ENCODE measurements at regions not wholly inside any gene's neighbourhood (a gene's known extent, or its start where the extent isn't known, plus 50 kb on each side); places are given as distances from the start of the nearest gene placed in this dataset.

DNA sequence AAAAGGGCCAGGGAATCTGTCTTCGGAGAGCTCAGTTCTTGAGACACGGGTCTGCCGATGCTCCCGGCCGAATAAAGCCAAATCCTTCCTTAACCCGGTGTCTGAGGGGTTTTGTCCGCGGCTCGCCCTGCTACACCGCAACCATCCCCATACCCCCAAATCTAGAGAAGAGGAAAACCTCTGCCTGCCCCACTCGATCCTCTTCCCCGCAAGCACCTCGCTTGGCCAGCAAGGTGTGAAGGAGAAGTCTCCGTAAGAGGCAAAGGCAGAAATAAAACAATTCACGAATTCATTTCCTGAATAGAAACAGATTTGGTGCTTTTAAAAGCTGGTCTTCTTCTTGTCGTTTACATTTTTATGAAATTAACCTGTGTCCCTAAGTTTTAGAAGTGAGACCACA lies 67.3 kb upstream of the GALNT9 start:
- Histone ChIP-seq H2BK15ac (ENCODE audit: low read depth, low read length) (no peak overlapping the region), H2BK5ac (ENCODE audit: low read depth, low read length, poor library complexity, severe bottlenecking) (no peak overlapping the region), H3K23ac (ENCODE audit: low read depth, low read length) (no peak overlapping the region), H2AK9ac (replicated peaks; ENCODE audit: low read depth, low read length, poor library complexity) (no peak overlapping the region), H3K56ac (ENCODE audit: extremely low read depth, insufficient read depth, low read length) (no peak overlapping the region), H3K4me2 (ENCODE audit: low read depth, low read length) (no peak overlapping the region), H2BK120ac (ENCODE audit: low read depth, low read length) (no peak overlapping the region), H3K14ac (replicated peaks; ENCODE audit: low read depth, low read length) (no peak overlapping the region), H2AFZ (replicated peaks; ENCODE audit: low read length, poor library complexity) (no peak overlapping the region), H3K4ac (ENCODE audit: low read depth, low read length) (no peak overlapping the region), H4K91ac (ENCODE audit: insufficient read depth, low read depth, low read length) (no peak overlapping the region), H3K27ac (ENCODE audit: insufficient read depth, low read length) (no peak overlapping the region), H3K4me3 (ENCODE audit: insufficient read depth, low read depth, low read length) (no peak overlapping the region), H3K27me3 (ENCODE audit: control insufficient read depth, insufficient read depth, low read length) (peaks cover 12% of the 10 kb centered on the region; the same call in 1 of the 2 replicates), H3K9ac (ENCODE audit: low read depth, low read length) (no peak overlapping the region), H4K8ac (ENCODE audit: low read depth in 2 of 2, low read length in 2 of 2) (no peak overlapping the region), H2AK5ac (ENCODE audit: low read depth, low read length) (no peak overlapping the region), H3K79me1 (ENCODE audit: low read depth in 1 of 2, low read length in 2 of 2) (no peaks in the 10 kb centered on the region), H3K9me1 (ENCODE audit: insufficient read depth, low read length) (no peaks in the 10 kb centered on the region), H3K9me3 (ENCODE audit: control insufficient read depth, insufficient read depth, low read length) (peaks cover 9% of the 10 kb centered on the region; the same call in 1 of the 2 replicates), H3K4me1 (ENCODE audit: control insufficient read depth, insufficient read depth, low read length) (no peaks in the 10 kb centered on the region), H4K5ac (ENCODE audit: low read depth, low read length) (no peak overlapping the region), H3K18ac (ENCODE audit: low read depth, low read length) (no peak overlapping the region), H4K20me1 (ENCODE audit: insufficient read depth, low read length) (no peaks in the 10 kb centered on the region), H3K36me3 (ENCODE audit: control insufficient read depth, insufficient read depth, low read length) (no peaks in the 10 kb centered on the region), H2BK20ac (ENCODE audit: low read depth, low read length) (no peak overlapping the region)
- in situ Hi-C loops (cut with MboI; ENCODE audit: low sequenced_read_pairs), result no loop called here
- ChIA-PET CTCF (no interaction called here), POLR2A (ENCODE audit: unreplicated experiment) (no interaction called here)
- no peak for TF ChIP-seq CEBPB (IDR thresholded peaks at IDR 0.05; ENCODE audit: low read depth, low read length)
- no peak for TF ChIP-seq FOS (IDR thresholded peaks at IDR 0.05; ENCODE audit: low read depth, low read length)
- no peak for TF ChIP-seq MXI1 (IDR thresholded peaks at IDR 0.05; ENCODE audit: borderline replicate concordance, low read depth, low read length)
- no peak for TF ChIP-seq POLR2A (IDR thresholded peaks at IDR 0.05; ENCODE audit: low read depth, low read length)
- no peak for TF ChIP-seq CHD1 (IDR thresholded peaks at IDR 0.05; ENCODE audit: low read depth, low read length)
- no peak for TF ChIP-seq SMC3 (IDR thresholded peaks at IDR 0.05; ENCODE audit: low read depth, low read length)
- TF ChIP-seq USF2 (IDR thresholded peaks at IDR 0.05; ENCODE audit: low read depth, low read length), result no peak
- TF ChIP-seq RAD21 (IDR thresholded peaks at IDR 0.05; ENCODE audit: low read length), result no peak
- no peak for TF ChIP-seq NFE2L2 (IDR thresholded peaks at IDR 0.05; ENCODE audit: low read depth, low read length)
- TF ChIP-seq MAZ (IDR thresholded peaks at IDR 0.05; ENCODE audit: borderline replicate concordance, low read depth, low read length), result no peak
- TF ChIP-seq BHLHE40 (IDR thresholded peaks at IDR 0.05; ENCODE audit: low read depth, low read length), result no peak
- no peak for TF ChIP-seq RFX5 (IDR thresholded peaks at IDR 0.05; ENCODE audit: low read depth, low read length)
- no peak for TF ChIP-seq MAFK (IDR thresholded peaks at IDR 0.05; ENCODE audit: low read depth, low read length)
- TF ChIP-seq, protein P1, sequence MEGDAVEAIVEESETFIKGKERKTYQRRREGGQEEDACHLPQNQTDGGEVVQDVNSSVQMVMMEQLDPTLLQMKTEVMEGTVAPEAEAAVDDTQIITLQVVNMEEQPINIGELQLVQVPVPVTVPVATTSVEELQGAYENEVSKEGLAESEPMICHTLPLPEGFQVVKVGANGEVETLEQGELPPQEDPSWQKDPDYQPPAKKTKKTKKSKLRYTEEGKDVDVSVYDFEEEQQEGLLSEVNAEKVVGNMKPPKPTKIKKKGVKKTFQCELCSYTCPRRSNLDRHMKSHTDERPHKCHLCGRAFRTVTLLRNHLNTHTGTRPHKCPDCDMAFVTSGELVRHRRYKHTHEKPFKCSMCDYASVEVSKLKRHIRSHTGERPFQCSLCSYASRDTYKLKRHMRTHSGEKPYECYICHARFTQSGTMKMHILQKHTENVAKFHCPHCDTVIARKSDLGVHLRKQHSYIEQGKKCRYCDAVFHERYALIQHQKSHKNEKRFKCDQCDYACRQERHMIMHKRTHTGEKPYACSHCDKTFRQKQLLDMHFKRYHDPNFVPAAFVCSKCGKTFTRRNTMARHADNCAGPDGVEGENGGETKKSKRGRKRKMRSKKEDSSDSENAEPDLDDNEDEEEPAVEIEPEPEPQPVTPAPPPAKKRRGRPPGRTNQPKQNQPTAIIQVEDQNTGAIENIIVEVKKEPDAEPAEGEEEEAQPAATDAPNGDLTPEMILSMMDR (conservative IDR thresholded peaks at IDR 0.05; ENCODE audit: low read depth, low read length), result no peak
- TF ChIP-seq ELK1 (IDR thresholded peaks at IDR 0.05; ENCODE audit: borderline replicate concordance, low read depth, low read length), result no peak
- no TSS peak for BruUV-seq (replicated peaks)
- intact Hi-C loops (cut with micrococcal nuclease), result no loop called here
- dilution Hi-C loops (cut with HindIII; ENCODE audit: low sequenced_read_pairs, unreplicated experiment), result no loop called here
- WGBS, 2 experiments (ENCODE audit: extremely low coverage in 2 of 2, insufficient read length in 1 of 2), result 45% methylated on average over 2 of the region's 16 CpGs; no CpG with 5 or more reads in 1 of the 2 experiments
- no peak for ATAC-seq (ENCODE audit: low read depth)
- no peak for DNase-seq

Data from IMR-90 (cell line).